ENCODE measurements at regions not wholly inside any gene's neighbourhood (a gene's known extent, or its start where the extent isn't known, plus 50 kb on each side); places are given as distances from the start of the nearest gene placed in this dataset.

GRCh38 chr15:77869021-77869895 is 208.3 kb downstream of the TBC1D2B start:
- TF ChIP-seq, protein P1, sequence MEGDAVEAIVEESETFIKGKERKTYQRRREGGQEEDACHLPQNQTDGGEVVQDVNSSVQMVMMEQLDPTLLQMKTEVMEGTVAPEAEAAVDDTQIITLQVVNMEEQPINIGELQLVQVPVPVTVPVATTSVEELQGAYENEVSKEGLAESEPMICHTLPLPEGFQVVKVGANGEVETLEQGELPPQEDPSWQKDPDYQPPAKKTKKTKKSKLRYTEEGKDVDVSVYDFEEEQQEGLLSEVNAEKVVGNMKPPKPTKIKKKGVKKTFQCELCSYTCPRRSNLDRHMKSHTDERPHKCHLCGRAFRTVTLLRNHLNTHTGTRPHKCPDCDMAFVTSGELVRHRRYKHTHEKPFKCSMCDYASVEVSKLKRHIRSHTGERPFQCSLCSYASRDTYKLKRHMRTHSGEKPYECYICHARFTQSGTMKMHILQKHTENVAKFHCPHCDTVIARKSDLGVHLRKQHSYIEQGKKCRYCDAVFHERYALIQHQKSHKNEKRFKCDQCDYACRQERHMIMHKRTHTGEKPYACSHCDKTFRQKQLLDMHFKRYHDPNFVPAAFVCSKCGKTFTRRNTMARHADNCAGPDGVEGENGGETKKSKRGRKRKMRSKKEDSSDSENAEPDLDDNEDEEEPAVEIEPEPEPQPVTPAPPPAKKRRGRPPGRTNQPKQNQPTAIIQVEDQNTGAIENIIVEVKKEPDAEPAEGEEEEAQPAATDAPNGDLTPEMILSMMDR (IDR thresholded peaks at IDR 0.05): no peak
- no peak for TF ChIP-seq POLR2A (IDR thresholded peaks at IDR 0.05)

Data from esophagus squamous epithelium (tissue), 4 donors.